Panc1 (cell line): ENCODE measurements at regions not wholly inside any gene's neighbourhood (a gene's known extent, or its start where the extent isn't known, plus 50 kb on each side); places are given as distances from the start of the nearest gene placed in this dataset.

Experiments used
- CTCF ChIP-seq: fragments of 450-650 bp; IDR thresholded peaks from 2 replicates; pipeline ENCODE4 v1.5.1; 2017; ENCODE audit warnings: mild to moderate bottlenecking
- POLR2AphosphoS5 ChIP-seq: IDR thresholded peaks from 2 replicates; pipeline ENCODE4 v1.6.1; 2012; ENCODE audit warnings: mild to moderate bottlenecking, low read depth, low read length, moderate library complexity
- SIN3A ChIP-seq: IDR thresholded peaks from 2 replicates; pipeline ENCODE4 v1.6.1; 2012; ENCODE audit warnings: low read depth, mild to moderate bottlenecking, low read length, moderate library complexity, borderline replicate concordance; ENCODE audit not compliant: insufficient read depth
- TCF7L2 ChIP-seq: IDR thresholded peaks from 2 replicates; pipeline ENCODE4 v1.6.1; 2011; ENCODE audit warnings: mild to moderate bottlenecking, low read depth, low read length, inconsistent platforms
- TF ChIP-seq, protein P1 (sequence below), 2 experiments: IDR thresholded peaks; 2 replicates each; pipeline ENCODE4 v1.6.1; 2011 to 2012; ENCODE audit warnings: low read depth in 2 of 2, control low read depth in 1 of 2, low read length in 1 of 2, mild to moderate bottlenecking in 1 of 2, moderate library complexity in 1 of 2; ENCODE audit not compliant: insufficient read depth in 1 of 2

GRCh38 chr15:95287720-95288103, 1042.8 kb upstream of the NR2F2 start:
- no peak for TF ChIP-seq SIN3A
- no peak for TF ChIP-seq CTCF
- TF ChIP-seq, protein P1, sequence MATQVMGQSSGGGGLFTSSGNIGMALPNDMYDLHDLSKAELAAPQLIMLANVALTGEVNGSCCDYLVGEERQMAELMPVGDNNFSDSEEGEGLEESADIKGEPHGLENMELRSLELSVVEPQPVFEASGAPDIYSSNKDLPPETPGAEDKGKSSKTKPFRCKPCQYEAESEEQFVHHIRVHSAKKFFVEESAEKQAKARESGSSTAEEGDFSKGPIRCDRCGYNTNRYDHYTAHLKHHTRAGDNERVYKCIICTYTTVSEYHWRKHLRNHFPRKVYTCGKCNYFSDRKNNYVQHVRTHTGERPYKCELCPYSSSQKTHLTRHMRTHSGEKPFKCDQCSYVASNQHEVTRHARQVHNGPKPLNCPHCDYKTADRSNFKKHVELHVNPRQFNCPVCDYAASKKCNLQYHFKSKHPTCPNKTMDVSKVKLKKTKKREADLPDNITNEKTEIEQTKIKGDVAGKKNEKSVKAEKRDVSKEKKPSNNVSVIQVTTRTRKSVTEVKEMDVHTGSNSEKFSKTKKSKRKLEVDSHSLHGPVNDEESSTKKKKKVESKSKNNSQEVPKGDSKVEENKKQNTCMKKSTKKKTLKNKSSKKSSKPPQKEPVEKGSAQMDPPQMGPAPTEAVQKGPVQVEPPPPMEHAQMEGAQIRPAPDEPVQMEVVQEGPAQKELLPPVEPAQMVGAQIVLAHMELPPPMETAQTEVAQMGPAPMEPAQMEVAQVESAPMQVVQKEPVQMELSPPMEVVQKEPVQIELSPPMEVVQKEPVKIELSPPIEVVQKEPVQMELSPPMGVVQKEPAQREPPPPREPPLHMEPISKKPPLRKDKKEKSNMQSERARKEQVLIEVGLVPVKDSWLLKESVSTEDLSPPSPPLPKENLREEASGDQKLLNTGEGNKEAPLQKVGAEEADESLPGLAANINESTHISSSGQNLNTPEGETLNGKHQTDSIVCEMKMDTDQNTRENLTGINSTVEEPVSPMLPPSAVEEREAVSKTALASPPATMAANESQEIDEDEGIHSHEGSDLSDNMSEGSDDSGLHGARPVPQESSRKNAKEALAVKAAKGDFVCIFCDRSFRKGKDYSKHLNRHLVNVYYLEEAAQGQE (IDR thresholded peaks at IDR 0.05; ENCODE audit: insufficient read depth in 1 of 2, low read depth in 2 of 2, low read length in 1 of 2), result no peak
- TF ChIP-seq POLR2AphosphoS5, result no peak
- no peak for TF ChIP-seq TCF7L2
